DND-41 (cell line): ENCODE measurements at regions not wholly inside any gene's neighbourhood (a gene's known extent, or its start where the extent isn't known, plus 50 kb on each side); places are given as distances from the start of the nearest gene placed in this dataset.

Source experiments
- EZH2 ChIP-seq: IDR thresholded peaks from 3 replicates; pipeline ENCODE4 v1.6.1; 2012; ENCODE audit warnings: borderline replicate concordance, low read depth, mild to moderate bottlenecking, moderate library complexity, low read length, inconsistent platforms; ENCODE audit not compliant: severe bottlenecking
- TF ChIP-seq, protein P1 (sequence below): IDR thresholded peaks from 2 replicates; pipeline ENCODE4 v1.5.1; 2012; ENCODE audit warnings: borderline replicate concordance, low read length, moderate library complexity, mild to moderate bottlenecking; ENCODE audit not compliant: poor library complexity, severe bottlenecking; ENCODE audit errors: extremely low read depth

GRCh38 chr4:154989511-154989910 is 208.4 kb downstream of the RBM46 start:
- TF ChIP-seq, protein P1, sequence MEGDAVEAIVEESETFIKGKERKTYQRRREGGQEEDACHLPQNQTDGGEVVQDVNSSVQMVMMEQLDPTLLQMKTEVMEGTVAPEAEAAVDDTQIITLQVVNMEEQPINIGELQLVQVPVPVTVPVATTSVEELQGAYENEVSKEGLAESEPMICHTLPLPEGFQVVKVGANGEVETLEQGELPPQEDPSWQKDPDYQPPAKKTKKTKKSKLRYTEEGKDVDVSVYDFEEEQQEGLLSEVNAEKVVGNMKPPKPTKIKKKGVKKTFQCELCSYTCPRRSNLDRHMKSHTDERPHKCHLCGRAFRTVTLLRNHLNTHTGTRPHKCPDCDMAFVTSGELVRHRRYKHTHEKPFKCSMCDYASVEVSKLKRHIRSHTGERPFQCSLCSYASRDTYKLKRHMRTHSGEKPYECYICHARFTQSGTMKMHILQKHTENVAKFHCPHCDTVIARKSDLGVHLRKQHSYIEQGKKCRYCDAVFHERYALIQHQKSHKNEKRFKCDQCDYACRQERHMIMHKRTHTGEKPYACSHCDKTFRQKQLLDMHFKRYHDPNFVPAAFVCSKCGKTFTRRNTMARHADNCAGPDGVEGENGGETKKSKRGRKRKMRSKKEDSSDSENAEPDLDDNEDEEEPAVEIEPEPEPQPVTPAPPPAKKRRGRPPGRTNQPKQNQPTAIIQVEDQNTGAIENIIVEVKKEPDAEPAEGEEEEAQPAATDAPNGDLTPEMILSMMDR, result no peak
- TF ChIP-seq EZH2, result no peak
